OCI-LY7 (cell line): ENCODE measurements at regions not wholly inside any gene's neighbourhood (a gene's known extent, or its start where the extent isn't known, plus 50 kb on each side); places are given as distances from the start of the nearest gene placed in this dataset.

Experiments
- BruUV-seq: library from RNA; stranded (reverse); fragments of 400-500 nt; replicated peaks from 2 replicates; lab custom pipeline; 2021; lab: Mats Ljungman, UMichigan
- CTCF ChIA-PET: fragments of 300-600 bp; sonication (Branson Sonifier 250); formaldehyde crosslinking; loops from one replicate; lab custom pipeline; 2022; ENCODE audit warnings: antibody characterized with exemption; ENCODE audit not compliant: unreplicated experiment; lab: Charles Lee
- POLR2A ChIA-PET: fragments of 300-600 bp; sonication (Branson Sonifier 250); formaldehyde crosslinking; loops from one replicate; lab custom pipeline; 2022; ENCODE audit warnings: antibody characterized with exemption; lab: Charles Lee
- DNase-seq: peaks from one replicate; pipeline ENCODE4 v3.0.0-alpha.2; 2015; ENCODE audit warnings: low spot score
- H2AFZ ChIP-seq: fragments of 200-600 bp; sonication (generic), shearing (Covaris generic); 2 replicates; pipeline ENCODE4 v1.6.1; 2014; ENCODE audit warnings: mild to moderate bottlenecking, antibody characterized with exemption, low read length, moderate library complexity
- H3K27ac ChIP-seq: fragments of 200-600 bp; sonication (generic); 2 replicates; pipeline ENCODE4 v1.5.1; 2014; ENCODE audit warnings: mixed run types, low read depth, mild to moderate bottlenecking, moderate library complexity, low read length, inconsistent platforms; ENCODE audit not compliant: poor library complexity, severe bottlenecking
- H3K36me3 ChIP-seq: fragments of 200-600 bp; sonication (generic); 2 replicates; pipeline ENCODE4 v1.6.1; 2014; ENCODE audit warnings: mild to moderate bottlenecking, antibody characterized with exemption, low read length, moderate library complexity, mixed read lengths; ENCODE audit not compliant: insufficient read depth
- H3K4me1 ChIP-seq: fragments of 200-600 bp; sonication (generic); 2 replicates; pipeline ENCODE4 v1.5.1; 2014; ENCODE audit warnings: mild to moderate bottlenecking, low read length; ENCODE audit not compliant: insufficient read depth, poor library complexity, severe bottlenecking
- H3K4me2 ChIP-seq: fragments of 200-600 bp; sonication (generic); 2 replicates; pipeline ENCODE4 v1.6.1; 2014; ENCODE audit warnings: mild to moderate bottlenecking, low read length
- H3K4me3 ChIP-seq: fragments of 200-600 bp; sonication (generic); 2 replicates; pipeline ENCODE4 v1.5.1; 2014; ENCODE audit warnings: mild to moderate bottlenecking, low read depth, low read length; ENCODE audit not compliant: poor library complexity, severe bottlenecking
- H3K79me2 ChIP-seq: fragments of 200-600 bp; sonication (generic); 2 replicates; pipeline ENCODE4 v1.6.1; 2016; ENCODE audit warnings: low read depth, mild to moderate bottlenecking, low read length, moderate library complexity, mixed read lengths; ENCODE audit not compliant: insufficient read depth
- H3K9me2 ChIP-seq: fragments of 200-600 bp; sonication (generic); 2 replicates; pipeline ENCODE4 v1.6.1; 2016; ENCODE audit warnings: mild to moderate bottlenecking, low read length, mixed read lengths; ENCODE audit not compliant: insufficient read depth
- H3K9me3 ChIP-seq: fragments of 200-600 bp; sonication (generic); 2 replicates; pipeline ENCODE4 v1.6.1; 2014; ENCODE audit warnings: mild to moderate bottlenecking, mixed run types, low read length, mixed read lengths
- H4K20me1 ChIP-seq: fragments of 200-600 bp; sonication (generic); 2 replicates; pipeline ENCODE4 v1.6.1; 2014; ENCODE audit warnings: mild to moderate bottlenecking, antibody characterized with exemption, low read length, moderate library complexity, mixed read lengths; ENCODE audit not compliant: insufficient read depth
- CTCF ChIP-seq: fragments of 200-600 bp; sonication (generic); conservative IDR thresholded peaks from 2 replicates; pipeline ENCODE4 v1.5.1; 2014; ENCODE audit warnings: mild to moderate bottlenecking, antibody characterized with exemption, low read length, moderate library complexity, mixed read lengths
- EZH2phosphoT487 ChIP-seq: fragments of 200-600 bp; sonication (generic); IDR thresholded peaks from 2 replicates; pipeline ENCODE4 v1.6.1; 2018; ENCODE audit warnings: low read depth, borderline replicate concordance, mild to moderate bottlenecking, mixed run types, antibody characterized with exemption, low read length, moderate library complexity, mixed read lengths
- intact Hi-C: fragments of 100-400 bp; cut with micrococcal nuclease; formaldehyde crosslinking; loops from one replicate; pipeline ENCODE4 v1.10.0; 2022; ENCODE audit not compliant: unreplicated experiment

- Histone ChIP-seq H2AFZ (no peak overlapping the region), H3K4me1 (no peaks in the 10 kb centered on the region), H3K36me3 (no peaks in the 10 kb centered on the region), H3K79me2 (no peaks in the 10 kb centered on the region), H3K4me2 (no peak overlapping the region), H3K9me3 (no peaks in the 10 kb centered on the region), H3K27ac (no peak overlapping the region), H3K4me3 (no peak overlapping the region), H3K9me2 (no peaks in the 10 kb centered on the region), H4K20me1 (no peaks in the 10 kb centered on the region)
- TF ChIP-seq EZH2phosphoT487, result no peak
- no peak for TF ChIP-seq CTCF
- CTCF ChIA-PET, result no interaction called here
- no peak for DNase-seq
- no TSS peak for BruUV-seq
- POLR2A ChIA-PET, result interaction anchor here (0.6 kb wide), 1 partner anchor 30 kb away, joined by 3 read pairs; no protein-coding TSS in a partner anchor
- intact Hi-C loops, result no loop called here
Observed at GRCh38 chr13:22642088-22642487, 538.7 kb upstream of the SGCG start.

DNA sequence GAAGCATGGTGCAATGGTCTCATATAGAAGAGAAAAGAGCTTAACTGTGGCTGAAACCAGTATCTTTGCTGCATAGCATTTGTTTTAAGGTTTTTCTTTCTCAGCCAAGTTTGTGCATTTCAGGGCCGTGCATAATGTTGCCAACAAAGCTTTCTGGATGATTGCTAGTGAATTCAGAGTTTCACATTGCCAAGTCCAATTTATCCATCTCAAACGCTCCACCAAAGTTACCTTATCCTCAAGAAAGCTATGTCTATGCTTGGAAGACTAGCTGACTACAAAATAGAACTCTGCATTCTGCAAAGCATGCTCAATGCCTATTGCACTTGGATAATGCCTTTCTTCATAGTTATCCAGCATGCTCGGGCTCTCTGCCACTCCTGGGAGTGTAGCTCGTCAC is 535.8 kb upstream of the SGCG start:
- H3K36me3 ChIP-seq, result no peaks in the 10 kb centered on the region
- no peaks in the 10 kb centered on the region for H3K79me2 ChIP-seq
- no peak overlapping the region for H3K27ac ChIP-seq
- no peak overlapping the region for H2AFZ ChIP-seq
- BruUV-seq, result no TSS peak
- no peak for TF ChIP-seq EZH2phosphoT487
- no peak for TF ChIP-seq CTCF
- DNase-seq, result no peak
- H3K9me2 ChIP-seq, result no peaks in the 10 kb centered on the region
- ChIA-PET POLR2A (no interaction called here), CTCF (no interaction called here)
- H3K9me3 ChIP-seq, result no peaks in the 10 kb centered on the region
- H3K4me1 ChIP-seq, result no peaks in the 10 kb centered on the region
- H3K4me3 ChIP-seq, result no peak overlapping the region
- intact Hi-C loops, result no loop called here
- no peak overlapping the region for H3K4me2 ChIP-seq
- no peaks in the 10 kb centered on the region for H4K20me1 ChIP-seq

- Histone ChIP-seq H3K4me3 (no peak overlapping the region), H3K79me2 (no peaks in the 10 kb centered on the region), H2AFZ (no peak overlapping the region), H3K27ac (no peak overlapping the region), H3K4me2 (no peak overlapping the region), H3K9me3 (no peaks in the 10 kb centered on the region), H3K4me1 (no peaks in the 10 kb centered on the region), H3K36me3 (no peaks in the 10 kb centered on the region), H3K9me2 (no peaks in the 10 kb centered on the region), H4K20me1 (no peaks in the 10 kb centered on the region)
- no TSS peak for BruUV-seq
- intact Hi-C loops, result no loop called here
- no peak for DNase-seq
- CTCF ChIA-PET, result no interaction called here
- TF ChIP-seq EZH2phosphoT487 (no peak), CTCF (no peak)
- POLR2A ChIA-PET, result interaction anchor here (0.6 kb wide), 1 partner anchor 53 kb away, joined by 4 read pairs; no protein-coding TSS in a partner anchor
Observed at GRCh38 chr13:22647156-22647850, 533.5 kb upstream of the SGCG start.
